ENCODE measurements at regions not wholly inside any gene's neighbourhood (a gene's known extent, or its start where the extent isn't known, plus 50 kb on each side); places are given as distances from the start of the nearest gene placed in this dataset.
"Not testable (repeated sequence)": the region's sequence is repeated elsewhere in the genome, so short reads cannot be mapped to it uniquely, and the experiment has no call there.

- H3K27me3 ChIP-seq: peaks cover 0 to 3% of the 10 kb centered on the region in 2 donors
- no peak for DNase-seq (ENCODE audit: low spot score)
- no peaks in the 10 kb centered on the region for H3K4me1 ChIP-seq
- H3K9me3 ChIP-seq: peaks cover 0 to 16% of the 10 kb centered on the region in 2 donors
- H3K4me3 ChIP-seq: no peak overlapping the region
- H3K27ac ChIP-seq: no peak overlapping the region
- TF ChIP-seq, protein P1, sequence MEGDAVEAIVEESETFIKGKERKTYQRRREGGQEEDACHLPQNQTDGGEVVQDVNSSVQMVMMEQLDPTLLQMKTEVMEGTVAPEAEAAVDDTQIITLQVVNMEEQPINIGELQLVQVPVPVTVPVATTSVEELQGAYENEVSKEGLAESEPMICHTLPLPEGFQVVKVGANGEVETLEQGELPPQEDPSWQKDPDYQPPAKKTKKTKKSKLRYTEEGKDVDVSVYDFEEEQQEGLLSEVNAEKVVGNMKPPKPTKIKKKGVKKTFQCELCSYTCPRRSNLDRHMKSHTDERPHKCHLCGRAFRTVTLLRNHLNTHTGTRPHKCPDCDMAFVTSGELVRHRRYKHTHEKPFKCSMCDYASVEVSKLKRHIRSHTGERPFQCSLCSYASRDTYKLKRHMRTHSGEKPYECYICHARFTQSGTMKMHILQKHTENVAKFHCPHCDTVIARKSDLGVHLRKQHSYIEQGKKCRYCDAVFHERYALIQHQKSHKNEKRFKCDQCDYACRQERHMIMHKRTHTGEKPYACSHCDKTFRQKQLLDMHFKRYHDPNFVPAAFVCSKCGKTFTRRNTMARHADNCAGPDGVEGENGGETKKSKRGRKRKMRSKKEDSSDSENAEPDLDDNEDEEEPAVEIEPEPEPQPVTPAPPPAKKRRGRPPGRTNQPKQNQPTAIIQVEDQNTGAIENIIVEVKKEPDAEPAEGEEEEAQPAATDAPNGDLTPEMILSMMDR (IDR thresholded peaks at IDR 0.05): peak in 1 of 2 donors; percentile 46
- no peaks in the 10 kb centered on the region for H3K36me3 ChIP-seq
Measured at GRCh38 chr11:130979386-130979972, 63.2 kb upstream of the SNX19 start.

DNA sequence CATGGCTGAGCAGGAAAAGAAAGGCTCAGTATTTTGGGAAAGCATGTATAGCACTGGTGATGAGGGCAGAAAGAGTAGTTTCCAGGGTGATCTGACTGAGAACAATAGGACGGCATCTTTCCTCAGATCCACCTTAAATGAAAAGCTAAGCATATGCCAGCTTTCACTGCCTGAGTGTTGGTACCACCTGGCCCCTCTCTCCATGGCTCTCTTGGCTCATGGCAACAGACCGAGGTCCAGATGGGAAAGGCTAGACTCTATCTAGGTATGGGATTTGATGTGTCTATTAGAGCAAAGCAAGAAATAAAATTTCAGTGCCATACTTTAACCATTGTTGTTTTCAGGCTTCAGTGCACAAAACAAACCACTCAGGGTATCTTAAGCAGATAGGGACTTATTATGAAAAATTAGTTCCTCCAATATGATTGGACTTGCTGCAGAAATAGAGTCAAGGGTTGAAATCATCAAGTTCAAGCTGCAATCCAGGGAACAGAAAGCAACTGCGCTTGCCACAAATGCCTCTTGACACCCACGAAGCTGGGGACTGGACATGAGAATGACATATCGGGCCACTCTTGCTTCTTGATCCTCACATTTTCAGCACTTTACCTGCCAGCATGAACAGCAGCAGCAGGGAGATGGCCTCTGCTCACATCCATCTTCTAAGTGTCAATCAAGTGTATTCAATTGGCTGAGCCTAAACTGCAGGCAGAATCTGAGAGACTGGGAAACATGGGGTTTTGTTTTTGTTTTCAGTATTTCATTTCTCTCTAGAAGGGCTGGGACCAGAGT, 64.0 kb upstream of the SNX19 start:
- Histone ChIP-seq H3K4me1 (no peaks in the 10 kb centered on the region), H3K27me3 (peaks cover 0 to 3% of the 10 kb centered on the region in 2 donors), H3K4me3 (no peak overlapping the region), H3K9me3 (peaks cover 0 to 16% of the 10 kb centered on the region in 2 donors), H3K36me3 (no peaks in the 10 kb centered on the region), H3K27ac (no peak overlapping the region)
- TF ChIP-seq, protein P1 (IDR thresholded peaks at IDR 0.05): no peak
- DNase-seq (ENCODE audit: low spot score): no peak

DNA sequence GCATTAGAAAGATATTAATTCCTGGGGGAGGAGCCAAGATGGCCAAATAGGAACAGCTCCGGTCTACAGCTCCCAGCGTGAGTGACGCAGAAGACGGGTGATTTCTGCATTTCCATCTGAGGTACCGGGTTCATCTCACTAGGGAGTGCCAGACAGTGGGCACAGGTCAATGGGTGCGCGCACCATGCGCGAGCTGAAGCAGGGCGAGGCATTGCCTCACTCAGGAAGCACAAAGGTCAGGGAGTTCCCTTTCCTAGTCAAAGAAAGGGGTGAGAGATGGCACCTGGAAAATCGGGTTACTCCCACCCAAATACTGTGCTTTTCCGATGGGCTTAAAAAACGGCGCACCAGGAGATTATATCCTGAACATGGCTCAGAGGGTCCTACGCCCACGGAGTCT, 68.0 kb upstream of the SNX19 start:
- not testable (repeated sequence) for H3K27ac ChIP-seq; H3K9me3 ChIP-seq; DNase-seq (ENCODE audit: low spot score); H3K27me3 ChIP-seq; H3K4me1 ChIP-seq; H3K4me3 ChIP-seq; H3K36me3 ChIP-seq

DNA sequence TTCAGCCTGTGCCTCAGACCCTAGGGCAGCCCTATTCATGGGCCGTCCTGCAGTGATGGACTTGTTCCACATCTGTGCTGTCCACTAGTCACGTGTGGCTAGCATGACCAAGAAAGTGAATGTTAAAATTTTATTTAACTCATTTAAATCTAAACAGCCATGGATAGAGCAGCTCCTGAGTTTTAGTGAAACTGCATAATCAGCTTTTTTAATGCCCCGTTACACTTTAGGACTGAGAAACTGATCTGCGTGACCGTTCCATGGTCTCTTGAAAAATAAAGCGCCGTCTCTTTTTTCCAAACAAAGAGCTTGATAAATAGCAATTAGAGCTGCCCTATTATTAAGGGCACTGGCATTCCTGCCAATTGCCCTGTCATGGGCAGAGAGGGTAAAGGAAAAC, 76.5 kb upstream of the SNX19 start:
- Histone ChIP-seq H3K36me3 (no peaks in the 10 kb centered on the region), H3K27me3 (no peaks in the 10 kb centered on the region), H3K9me3 (no peaks in the 10 kb centered on the region), H3K4me3 (no peak overlapping the region), H3K4me1 (no peaks in the 10 kb centered on the region), H3K27ac (no peak overlapping the region)
- no peak for DNase-seq (ENCODE audit: low spot score)
- TF ChIP-seq, protein P1 (IDR thresholded peaks at IDR 0.05): no peak

DNA sequence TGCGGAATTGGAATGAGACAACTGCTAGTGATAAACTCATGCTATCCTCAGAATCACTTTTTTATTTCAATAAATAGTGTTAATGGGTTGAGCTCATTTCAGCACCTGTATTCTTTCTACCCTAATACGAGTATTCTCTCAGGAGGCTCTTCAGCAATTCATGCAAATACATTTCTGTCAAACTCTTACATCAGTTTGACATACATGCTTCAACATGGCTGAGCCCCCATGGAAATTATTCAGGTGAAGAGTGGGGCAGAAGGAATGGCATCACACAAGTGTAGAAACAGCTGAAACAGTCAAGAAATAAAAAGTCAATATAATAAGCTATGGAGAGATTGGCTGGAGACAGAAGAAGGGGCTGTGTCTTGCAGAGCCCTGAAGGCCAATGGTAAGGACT, 77.8 kb upstream of the SNX19 start:
- Histone ChIP-seq H3K9me3 (no peaks in the 10 kb centered on the region), H3K36me3 (no peaks in the 10 kb centered on the region), H3K27me3 (no peaks in the 10 kb centered on the region), H3K4me1 (no peaks in the 10 kb centered on the region), H3K4me3 (no peak overlapping the region), H3K27ac (no peak overlapping the region)
- DNase-seq (ENCODE audit: low spot score): no peak
- TF ChIP-seq, protein P1 (IDR thresholded peaks at IDR 0.05): no peak

DNA sequence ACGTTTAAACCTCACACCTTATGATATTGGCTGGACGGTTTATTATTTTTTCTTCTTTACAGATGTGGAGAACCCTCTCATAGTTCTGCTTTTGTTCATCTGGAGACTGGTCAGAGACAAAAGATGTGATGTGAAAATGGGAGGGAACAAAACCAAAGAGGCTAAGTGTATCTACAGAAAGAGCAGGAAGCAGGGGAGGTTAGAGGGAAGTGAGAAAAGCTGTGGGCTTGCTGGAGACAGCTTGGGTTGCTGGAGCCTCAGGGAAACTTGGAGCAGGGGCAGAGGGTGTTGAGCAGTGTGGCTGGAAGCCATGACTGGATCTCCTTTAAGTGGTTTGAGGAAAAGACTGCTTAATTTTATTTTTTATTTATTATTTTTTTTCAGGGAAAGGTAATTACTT, 79.0 kb upstream of the SNX19 start:
- Histone ChIP-seq H3K4me1 (no peaks in the 10 kb centered on the region), H3K4me3 (no peak overlapping the region), H3K27ac (no peak overlapping the region), H3K9me3 (no peaks in the 10 kb centered on the region), H3K27me3 (no peaks in the 10 kb centered on the region), H3K36me3 (no peaks in the 10 kb centered on the region)
- TF ChIP-seq, protein P1 (IDR thresholded peaks at IDR 0.05): no peak
- DNase-seq (ENCODE audit: low spot score): no peak

Data from right atrium auricular region (tissue), 2 donors.